ENCODE measurements at regions not wholly inside any gene's neighbourhood (a gene's known extent, or its start where the extent isn't known, plus 50 kb on each side); places are given as distances from the start of the nearest gene placed in this dataset.

DNA sequence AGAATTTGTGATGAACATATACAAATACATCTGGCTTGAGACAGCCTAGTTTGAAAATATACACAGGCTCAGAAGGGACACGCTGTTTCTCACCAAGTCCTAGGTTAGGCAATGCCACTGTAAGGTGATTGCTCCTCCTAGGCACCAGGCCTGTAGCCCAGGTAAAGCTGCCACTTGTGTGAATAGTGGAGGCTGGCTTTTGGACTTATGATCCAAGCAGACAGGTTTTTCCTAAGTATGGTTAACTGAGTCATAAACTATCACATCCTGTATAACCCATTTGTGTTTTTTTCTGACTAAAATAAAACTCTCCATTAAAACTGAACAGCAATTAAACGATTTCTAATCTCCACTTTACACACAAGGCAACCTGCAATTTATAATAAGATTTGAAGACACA, 81.0 kb downstream of the SEMA4F start:
- no peak for DNase-seq

DNA sequence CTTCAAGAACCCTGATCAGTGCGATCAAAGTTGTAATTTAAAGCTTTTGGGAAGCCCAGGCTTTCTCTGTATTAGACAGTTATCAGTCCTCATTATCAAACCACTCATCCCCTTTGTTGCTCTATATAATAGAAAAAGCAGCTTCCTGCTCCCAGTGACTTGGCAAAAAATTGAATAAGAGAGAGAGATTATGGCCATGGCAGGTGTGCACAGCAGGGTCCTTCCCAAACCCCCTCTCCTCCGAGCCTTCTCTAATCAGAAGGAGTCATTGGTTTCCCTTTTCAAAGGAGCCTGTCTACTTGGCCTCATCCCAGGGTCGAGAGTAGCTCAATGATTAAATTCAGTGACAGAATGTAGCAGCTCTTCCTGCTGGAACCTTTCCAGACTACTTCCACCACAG, 81.5 kb downstream of the SEMA4F start:
- no peak for DNase-seq

DNA sequence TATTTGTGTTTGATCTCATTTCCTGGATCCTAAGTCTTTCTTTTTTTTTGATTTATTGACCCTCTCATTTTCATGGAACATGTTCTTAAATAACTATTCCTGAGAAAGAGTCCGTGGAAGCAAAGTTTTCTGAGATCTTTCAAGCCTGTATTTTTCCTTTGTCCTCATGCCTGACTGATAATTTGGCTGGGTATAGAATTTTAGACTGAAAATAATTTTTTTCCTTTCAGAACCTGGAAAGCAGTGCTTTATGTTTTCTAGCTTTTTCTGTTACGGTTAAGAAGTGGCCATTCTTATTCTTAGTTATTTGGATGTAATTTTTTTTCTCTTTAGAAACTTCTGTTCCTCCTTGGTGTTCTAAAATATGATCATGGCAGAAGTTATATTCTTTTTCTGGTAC, 82.5 kb downstream of the SEMA4F start:
- no peak for DNase-seq

GRCh38 chr2:74738586-74738985, 84.5 kb downstream of the SEMA4F start:
- DNase-seq, result no peak

GRCh38 chr2:74739129-74739528, 85.1 kb downstream of the SEMA4F start:
- DNase-seq, result no peak

DNA sequence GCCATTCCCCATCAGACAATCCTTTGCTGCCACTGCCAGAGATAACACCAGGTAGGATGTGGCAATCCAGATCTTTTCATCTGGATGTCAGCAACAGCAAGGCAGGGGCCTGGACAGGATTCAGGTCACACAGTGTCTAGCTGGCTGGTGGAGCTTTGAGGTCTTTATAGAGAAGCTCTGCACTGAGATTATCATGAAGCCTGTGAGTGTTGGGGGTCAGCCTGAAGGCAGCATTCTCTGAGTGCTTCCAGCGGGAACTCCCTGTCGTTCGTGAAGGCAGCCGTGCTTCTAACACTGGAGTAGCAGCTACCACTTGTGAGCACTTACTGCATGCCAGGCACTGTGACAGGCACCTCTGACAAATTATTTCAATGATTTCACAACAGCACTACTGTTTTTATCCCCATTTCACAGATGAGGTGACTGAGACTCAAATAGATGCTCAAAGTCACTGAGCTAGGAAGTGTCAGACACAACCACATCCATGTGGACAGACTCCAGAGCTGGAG, 85.7 kb downstream of the SEMA4F start:
- DNase-seq, result no peak

DNA sequence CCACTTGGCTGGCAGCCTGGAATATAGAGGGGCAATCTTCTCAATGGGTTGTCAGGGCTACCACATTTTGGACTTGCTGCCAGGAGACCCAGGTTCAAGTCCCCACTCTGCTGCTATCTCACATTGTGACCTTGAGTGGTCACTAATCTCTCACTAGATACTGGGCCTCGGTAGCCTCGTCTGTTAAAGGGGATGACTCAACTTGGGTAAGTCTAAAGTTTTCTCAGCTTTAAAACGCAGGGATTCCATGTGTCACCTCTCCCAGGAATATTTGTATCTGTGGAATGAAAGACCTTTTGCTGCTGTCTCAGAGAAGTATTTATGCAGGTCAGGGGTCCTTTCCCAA, 86.3 kb downstream of the SEMA4F start:
- no peak for DNase-seq

DNA sequence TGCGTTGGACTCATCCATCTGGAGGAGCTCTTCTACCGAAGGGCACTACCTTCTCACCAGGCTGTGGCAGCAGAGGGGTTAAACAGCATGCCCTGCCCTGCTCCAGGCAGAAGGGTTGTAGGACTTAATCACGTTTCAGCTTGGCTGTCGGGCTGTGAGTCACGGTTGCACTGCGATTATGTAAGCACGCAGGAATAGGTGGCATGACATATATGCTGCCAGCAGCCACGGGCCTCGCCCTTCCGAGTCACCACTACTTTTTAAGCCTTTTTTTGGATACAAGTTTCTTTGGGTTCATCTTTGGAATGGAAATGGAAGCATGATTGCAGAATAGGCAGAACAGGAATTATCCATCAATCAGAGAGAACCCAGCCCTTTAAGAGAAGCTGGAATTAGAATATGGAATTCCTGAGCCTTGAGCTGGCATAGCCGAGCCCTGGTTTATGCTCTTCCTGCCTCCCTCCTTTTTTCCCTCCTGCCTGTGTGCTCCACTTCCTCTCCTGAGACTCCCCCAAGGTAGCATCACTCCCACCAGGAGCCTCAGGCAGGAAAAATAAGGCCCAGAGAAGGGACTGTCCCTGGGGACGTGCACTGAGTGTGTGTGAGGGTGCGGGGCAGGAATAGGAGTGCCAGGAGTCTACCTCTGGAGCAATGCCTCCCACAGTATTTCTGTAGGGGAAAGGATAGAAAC, 86.8 kb downstream of the SEMA4F start:
- no peak for DNase-seq

DNA sequence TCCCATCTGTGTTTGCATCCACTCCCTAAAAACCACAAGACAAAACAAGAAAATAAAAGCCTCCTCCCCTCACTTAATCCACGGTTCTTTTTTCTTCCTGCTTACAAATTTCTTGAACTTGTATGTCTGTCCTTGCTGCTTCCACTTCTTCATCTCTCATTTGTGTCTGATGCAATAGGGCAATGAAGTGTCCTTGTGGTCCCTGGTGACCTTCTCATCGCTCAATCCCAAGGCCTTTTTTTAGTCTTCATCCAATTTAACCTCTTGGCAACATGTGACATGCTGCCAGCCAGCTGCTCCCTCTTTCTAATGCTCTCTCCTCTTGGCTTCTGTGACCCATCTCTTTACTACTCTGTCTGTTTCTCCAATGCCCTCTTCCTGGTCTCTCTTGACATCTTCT, 87.6 kb downstream of the SEMA4F start:
- DNase-seq, result no peak

GRCh38 chr2:74742471-74742870, 88.4 kb downstream of the SEMA4F start:
- no peak for DNase-seq

- DNase-seq, result no peak
These were observed 89.0 kb downstream of the SEMA4F start for GRCh38 chr2:74743039-74743438.

GRCh38 chr2:74743778-74744177, 89.7 kb downstream of the SEMA4F start:
- no peak for DNase-seq

GRCh38 chr2:74744731-74745515, 89.0 kb upstream of the HK2 start:
- DNase-seq, result no peak

GRCh38 chr2:74745766-74746165, 88.2 kb upstream of the HK2 start:
- no peak for DNase-seq

GRCh38 chr2:74746480-74746879, 87.4 kb upstream of the HK2 start:
- no peak for DNase-seq

GRCh38 chr2:74747411-74748080, 86.4 kb upstream of the HK2 start:
- DNase-seq, result no peak

DNA sequence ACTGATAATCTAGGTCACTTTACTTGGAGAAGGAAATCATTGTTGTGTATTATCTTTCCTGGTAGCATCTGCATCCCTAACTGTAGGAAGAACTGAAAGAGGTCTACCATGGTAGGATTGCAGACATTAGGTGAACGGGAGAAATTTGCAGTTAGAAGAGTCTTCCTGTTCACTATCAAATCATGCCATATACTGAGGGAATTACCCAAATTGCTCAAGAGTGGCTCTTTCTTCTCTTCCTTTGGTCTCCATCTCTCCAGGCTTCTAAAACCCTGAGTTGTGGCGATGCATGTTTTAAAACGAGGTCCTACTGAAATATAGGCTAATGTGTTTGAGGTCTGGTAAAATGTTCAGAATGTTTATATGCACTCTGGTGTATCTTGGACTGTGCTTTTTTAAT, 85.3 kb upstream of the HK2 start:
- DNase-seq, result no peak

GRCh38 chr2:74749432-74749831, 84.5 kb upstream of the HK2 start:
- DNase-seq, result no peak

DNA sequence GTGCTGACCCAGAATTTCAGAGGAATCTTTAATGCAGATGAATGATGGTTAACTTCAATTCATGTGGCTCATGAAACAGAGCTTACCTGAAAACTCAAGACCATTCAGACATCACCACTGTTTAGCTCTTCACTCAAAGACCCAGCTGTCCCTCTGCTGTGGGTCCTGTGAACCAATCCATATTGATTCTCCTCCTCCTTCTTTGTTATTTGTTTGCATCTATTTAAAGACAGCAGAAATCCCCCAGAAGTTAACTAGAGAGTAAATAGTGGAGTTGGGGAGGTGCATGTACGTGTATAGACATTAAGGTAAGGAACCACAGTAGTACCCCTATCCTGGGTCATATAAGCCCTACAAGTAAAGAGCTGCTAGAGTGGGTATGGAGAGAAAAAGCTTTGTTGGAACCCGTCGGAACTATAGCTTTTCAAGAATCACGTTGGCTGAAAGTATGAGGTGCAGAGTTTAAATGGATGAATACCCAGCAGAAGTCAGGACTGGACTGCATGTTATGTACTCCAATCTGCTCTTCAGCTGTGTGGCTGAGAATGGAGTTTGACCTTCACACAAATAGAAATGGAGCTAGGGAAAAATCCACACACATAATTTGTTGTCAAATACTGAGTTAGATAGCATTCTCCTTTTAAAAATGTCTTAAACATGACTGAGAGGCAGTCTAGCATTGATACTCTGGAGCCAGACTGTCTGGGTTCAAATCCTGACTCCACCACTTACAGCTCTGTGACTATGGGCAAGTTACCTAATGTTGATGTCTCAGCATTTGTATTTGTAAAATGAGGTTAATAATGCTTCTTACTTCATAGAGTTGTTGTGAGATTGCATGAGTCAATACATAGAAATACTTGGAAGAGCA, 81.7 kb upstream of the HK2 start:
- DNase-seq, result no peak

- DNase-seq, result no peak
These were observed 78.5 kb upstream of the HK2 start for GRCh38 chr2:74755386-74755785.

GRCh38 chr2:74756356-74756890, 77.5 kb upstream of the HK2 start:
- DNase-seq, result no peak

DNA sequence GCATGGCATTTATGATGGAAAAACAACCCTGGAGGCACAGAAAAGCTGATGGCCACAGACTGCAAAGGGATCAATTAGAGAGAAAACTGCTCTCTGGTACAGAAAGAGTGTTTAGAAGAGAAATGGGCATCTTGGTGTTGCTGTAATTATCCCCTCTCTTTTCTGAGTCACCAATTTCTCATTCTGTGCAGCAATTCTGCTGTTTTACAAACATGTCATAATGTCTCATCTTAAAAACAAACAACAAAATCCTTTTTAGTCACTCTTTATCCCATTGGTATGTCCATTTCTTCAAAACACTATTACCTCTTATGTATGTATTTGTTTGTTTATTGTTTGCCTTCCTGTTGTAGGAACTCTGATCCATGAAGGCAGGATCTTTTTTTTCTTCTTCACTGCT, 73.9 kb upstream of the HK2 start:
- no peak for DNase-seq

Measured in NCI-H510A treated with DMSO at 0.1 percent for 48 hours (cell line).